A549 (cell line): ENCODE measurements at regions not wholly inside any gene's neighbourhood (a gene's known extent, or its start where the extent isn't known, plus 50 kb on each side); places are given as distances from the start of the nearest gene placed in this dataset.
A peak's percentile ranks its signal among the peaks of the same experiment; 100 is the strongest.

Experiments used
- ATAC-seq, 2 experiments: fragments of 200-7000 bp in 1 of 2; fragments of >200 bp in 1 of 2; cut with Nextera tagmentation in 1 of 2; cut with Tn5 transposase in 1 of 2; 3 replicates each; pipeline versions ENCODE4 v1.8.0 to v1.9.1; 2018 to 2020; ENCODE audit warnings: mild to moderate bottlenecking in 1 of 2, moderate library complexity in 1 of 2
- CTCF ChIA-PET: fragments of 300-600 bp; sonication (Branson Sonifier 250); formaldehyde crosslinking; extraction: SDS; loops from one replicate; lab custom pipeline; 2021; ENCODE audit warnings: antibody characterized with exemption, inconsistent platforms; lab: Yijun Ruan, JAX
- POLR2A ChIA-PET: fragments of 350-600 bp; formaldehyde crosslinking; extraction: SDS; loops from one replicate; lab custom pipeline; 2021; ENCODE audit warnings: antibody characterized with exemption, inconsistent platforms; lab: Yijun Ruan, JAX
- DNase-seq, 2 experiments: peaks; one replicate each; pipeline versions ENCODE4 v3.0.0 to v3.0.0-alpha.2; 2011 to 2016; ENCODE audit warnings: low read depth in 1 of 2, low spot score in 1 of 2
- FAIRE-seq: peaks from 2 replicates; lab custom pipeline; 2011; peaks lifted over from hg19 to GRCh38; lab: Jason Lieb, UNC
- H3K27ac ChIP-seq, 2 experiments: fragments of >200 bp; sonication (Bioruptor Twin); formaldehyde crosslinking; 3 replicates each; pipeline ENCODE4 v1.5.1; 2016 to 2017
- H3K4me1 ChIP-seq: fragments of >200 bp; sonication (Bioruptor Twin); formaldehyde crosslinking; 3 replicates; pipeline ENCODE4 v1.6.1; 2016
- H3K4me2 ChIP-seq: fragments of >200 bp; sonication (Bioruptor Twin); formaldehyde crosslinking; 3 replicates; pipeline ENCODE4 v1.6.1; 2016
- H3K4me3 ChIP-seq: fragments of >200 bp; sonication (Bioruptor Twin); formaldehyde crosslinking; 3 replicates; pipeline ENCODE4 v1.5.1; 2016
- H3K9me3 ChIP-seq: fragments of >200 bp; sonication (Bioruptor Twin); formaldehyde crosslinking; 3 replicates; pipeline ENCODE4 v1.6.1; 2016
- BCL3 ChIP-seq: fragments of >200 bp; sonication (Bioruptor Twin); formaldehyde crosslinking; IDR thresholded peaks from 3 replicates; pipeline ENCODE4 v1.6.1; 2016
- CBX2 ChIP-seq: fragments of 200-600 bp; sonication (generic); IDR thresholded peaks from 2 replicates; pipeline ENCODE4 v1.6.1; 2016; ENCODE audit warnings: low read depth, mild to moderate bottlenecking, borderline replicate concordance
- CBX8 ChIP-seq: fragments of 200-600 bp; sonication (generic); IDR thresholded peaks from 2 replicates; pipeline ENCODE4 v1.6.1; 2016
- CEBPB ChIP-seq, 2 experiments: fragments of >200 bp in 1 of 2; sonication (Bioruptor Twin) in 1 of 2; formaldehyde crosslinking in 1 of 2; IDR thresholded peaks; 2 replicates each; pipeline ENCODE4 v1.6.1; 2012 to 2016
- CHD2 ChIP-seq: fragments of 150-350 bp; IDR thresholded peaks from 2 replicates; pipeline ENCODE4 v1.6.1; 2014; ENCODE audit warnings: low read length; ENCODE audit not compliant: partially characterized antibody
- EP300 ChIP-seq, 2 experiments: fragments of >200 bp; sonication (Bioruptor Twin); formaldehyde crosslinking; IDR thresholded peaks; 2 replicates in 1 of 2; 3 replicates in 1 of 2; pipeline ENCODE4 v1.6.1; 2016 to 2017
- FOSB ChIP-seq: fragments of 250-450 bp; sonication (Bioruptor Pico); IDR thresholded peaks from 2 replicates; pipeline ENCODE4 v1.5.0; 2020; ENCODE audit warnings: mild to moderate bottlenecking, moderate library complexity
- FOXS1 ChIP-seq: fragments of 250-450 bp; sonication (Bioruptor Pico); IDR thresholded peaks from 2 replicates; pipeline ENCODE4 v1.5.0; 2020; ENCODE audit warnings: mild to moderate bottlenecking, moderate library complexity
- GATA3 ChIP-seq: IDR thresholded peaks from 2 replicates; pipeline ENCODE4 v1.6.1; 2012; ENCODE audit warnings: borderline replicate concordance
- HOXA7 ChIP-seq: fragments of 250-450 bp; sonication (Bioruptor Pico); IDR thresholded peaks from 2 replicates; pipeline ENCODE4 v1.5.0; 2020; ENCODE audit warnings: mild to moderate bottlenecking, moderate library complexity
- HOXB13 ChIP-seq: fragments of 250-450 bp; sonication (Bioruptor Pico); IDR thresholded peaks from 2 replicates; pipeline ENCODE4 v1.5.0; 2020; ENCODE audit warnings: low read depth, mild to moderate bottlenecking, moderate library complexity
- HOXB5 ChIP-seq: fragments of 250-450 bp; sonication (Bioruptor Pico); IDR thresholded peaks from 2 replicates; pipeline ENCODE4 v1.5.0; 2020; ENCODE audit warnings: mild to moderate bottlenecking, moderate library complexity
- JUN ChIP-seq, 2 experiments: fragments of >200 bp; sonication (Bioruptor Twin); formaldehyde crosslinking; IDR thresholded peaks; 2 replicates in 1 of 2; 3 replicates in 1 of 2; pipeline ENCODE4 v1.6.1; 2016 to 2017
- JUNB ChIP-seq: fragments of >200 bp; sonication (Bioruptor Twin); formaldehyde crosslinking; IDR thresholded peaks from 2 replicates; pipeline ENCODE4 v1.6.1; 2016
- KDM1A ChIP-seq: fragments of 200-600 bp; sonication (generic); IDR thresholded peaks from 2 replicates; pipeline ENCODE4 v1.6.1; 2016; ENCODE audit warnings: low read depth, mild to moderate bottlenecking
- MAFK ChIP-seq: fragments of 450-650 bp; IDR thresholded peaks from 2 replicates; pipeline ENCODE4 v1.6.1; 2014; ENCODE audit not compliant: partially characterized antibody
- MAZ ChIP-seq: fragments of 150-350 bp; IDR thresholded peaks from 2 replicates; pipeline ENCODE4 v1.6.1; 2014; ENCODE audit warnings: antibody characterized with exemption, low read depth, low read length, borderline replicate concordance
- MYC ChIP-seq: IDR thresholded peaks from 2 replicates; pipeline ENCODE4 v1.6.1; 2012; ENCODE audit warnings: mild to moderate bottlenecking, inconsistent platforms, low read length, improper control_type of control experiment, borderline replicate concordance
- NPAS2 ChIP-seq: fragments of 250-450 bp; sonication (Bioruptor Pico); IDR thresholded peaks from 2 replicates; pipeline ENCODE4 v1.8.0; 2022; ENCODE audit warnings: mild to moderate bottlenecking, moderate library complexity, borderline replicate concordance
- PHF8 ChIP-seq: fragments of 200-600 bp; sonication (generic); IDR thresholded peaks from 2 replicates; pipeline ENCODE4 v1.6.1; 2016; ENCODE audit warnings: low read depth, mild to moderate bottlenecking, antibody characterized with exemption, moderate library complexity, borderline replicate concordance
- RARB ChIP-seq: fragments of 250-450 bp; sonication (Bioruptor Pico); IDR thresholded peaks from 2 replicates; pipeline ENCODE4 v1.8.0; 2021; ENCODE audit warnings: mild to moderate bottlenecking, moderate library complexity
- RFX5 ChIP-seq: fragments of 450-650 bp; IDR thresholded peaks from 2 replicates; pipeline ENCODE4 v1.7.1; 2014; ENCODE audit warnings: antibody characterized with exemption, mild to moderate bottlenecking, moderate library complexity
- RNF2 ChIP-seq: fragments of 200-600 bp; sonication (generic); IDR thresholded peaks from 2 replicates; pipeline ENCODE4 v1.6.1; 2016; ENCODE audit warnings: low read depth, mild to moderate bottlenecking, antibody characterized with exemption, moderate library complexity, borderline replicate concordance
- TP53 ChIP-seq: fragments of 250-450 bp; sonication (Bioruptor Pico); IDR thresholded peaks from 2 replicates; pipeline ENCODE4 v1.5.0; 2021; ENCODE audit warnings: mild to moderate bottlenecking, moderate library complexity
- ZC3H11A ChIP-seq: fragments of 450-650 bp; IDR thresholded peaks from 2 replicates; pipeline ENCODE4 v1.6.1; 2014; ENCODE audit warnings: antibody characterized with exemption, mild to moderate bottlenecking
- ZSCAN20 ChIP-seq: fragments of 250-450 bp; sonication (Bioruptor Pico); IDR thresholded peaks from 2 replicates; pipeline ENCODE4 v1.8.0; 2022; ENCODE audit warnings: mild to moderate bottlenecking, moderate library complexity
- whole genome bisulfite sequencing: methylation state at CpG from one replicate; pipeline ENCODE4 v1.1.6; 2017; ENCODE audit errors: missing lambda C conversion rate; 5-methylcytosine and 5-hydroxymethylcytosine counted together

- Histone ChIP-seq H3K4me3 (no peak overlapping the region), H3K4me2 (no peak overlapping the region), H3K27ac (no peak overlapping the region), H3K9me3 (peaks cover 12% of the 10 kb centered on the region), H3K4me1 (peaks cover 14% of the 10 kb centered on the region)
- ChIA-PET CTCF (interaction anchor here (0.7 to 2.1 kb wide), 2 partner anchors 63 to 221 kb away, joined by 3 to 5 read pairs; no protein-coding TSS in a partner anchor), POLR2A (no interaction called here)
- WGBS = 91% methylated on average over 4 of the region's 4 CpGs
- TF ChIP-seq GATA3 = no peak
- no peak for TF ChIP-seq FOXS1
- TF ChIP-seq FOSB (CRISPR knock-in tag) = no peak
- TF ChIP-seq KDM1A = no peak
- TF ChIP-seq ZSCAN20 (CRISPR knock-in tag) = no peak
- TF ChIP-seq MAFK = no peak
- no peak for TF ChIP-seq HOXA7 (CRISPR knock-in tag)
- no peak for TF ChIP-seq HOXB13 (CRISPR knock-in tag)
- no peak for TF ChIP-seq ZC3H11A
- no peak for TF ChIP-seq JUN (IDR thresholded peaks at IDR 0.05)
- no peak for TF ChIP-seq CHD2
- TF ChIP-seq RARB = no peak
- TF ChIP-seq NPAS2 (CRISPR knock-in tag) = no peak
- TF ChIP-seq TP53 (CRISPR knock-in tag) = no peak
- TF ChIP-seq EP300 (IDR thresholded peaks at IDR 0.05) = no peak
- DNase-seq (no peak), FAIRE-seq (peak; percentile 13), ATAC-seq (no peak)
These were observed 57.2 kb upstream of the MED9 start for GRCh38 chr17:17419631-17420030.

- TF ChIP-seq CBX2 = no peak
- no peak for TF ChIP-seq HOXA7 (CRISPR knock-in tag)
- TF ChIP-seq CHD2 = no peak
- no peak for TF ChIP-seq CEBPB (IDR thresholded peaks at IDR 0.05)
- TF ChIP-seq PHF8 = no peak
- TF ChIP-seq MAFK = no peak
- no peak for TF ChIP-seq CBX8
- no peak for TF ChIP-seq BCL3
- no peak for TF ChIP-seq MYC
- no peak for TF ChIP-seq MAZ
- TF ChIP-seq RNF2 = no peak
- TF ChIP-seq FOXS1 = no peak
- no peak for TF ChIP-seq ZSCAN20 (CRISPR knock-in tag)
- TF ChIP-seq JUNB = no peak
- no peak for TF ChIP-seq RFX5
- no peak for TF ChIP-seq HOXB5
- Histone ChIP-seq H3K4me2 (no peak overlapping the region), H3K4me1 (peaks cover 14% of the 10 kb centered on the region), H3K4me3 (no peak overlapping the region), H3K9me3 (peaks cover 16% of the 10 kb centered on the region), H3K27ac (no peak overlapping the region)
- no peak for FAIRE-seq
- WGBS = 87% methylated on average over 4 of the region's 4 CpGs
- ATAC-seq = no peak
- POLR2A ChIA-PET = no interaction called here
- CTCF ChIA-PET = interaction anchor here (0.7 to 2.1 kb wide), 2 partner anchors 64 to 221 kb away, joined by 3 to 5 read pairs; no protein-coding TSS in a partner anchor
- no peak for DNase-seq
These were observed 56.7 kb upstream of the MED9 start for GRCh38 chr17:17420082-17420481.
